Ovary (tissue), 3 donors: ENCODE measurements at regions not wholly inside any gene's neighbourhood (a gene's known extent, or its start where the extent isn't known, plus 50 kb on each side); places are given as distances from the start of the nearest gene placed in this dataset.

Experiments used
- CTCF ChIP-seq, 3 donors: fragments of 450-650 bp in 2 of 3; fragments of 200-600 bp in 1 of 3; IDR thresholded peaks; one replicate each; pipeline versions ENCODE4 v1.5.1 to v1.8.0; 2016 to 2022; ENCODE audit warnings: antibody characterized with exemption in 3 of 3, mild to moderate bottlenecking in 1 of 3
- EP300 ChIP-seq: sonication (generic); formaldehyde crosslinking; IDR thresholded peaks from one replicate; pipeline ENCODE4 v1.6.1; 2017; ENCODE audit warnings: antibody characterized with exemption
- donor health status: DM: no; HTN: no; CAD: no.

GRCh38 chr1:87718241-87718950 lies 389.7 kb downstream of the LMO4 start:
- TF ChIP-seq EP300 (no peak), CTCF (IDR thresholded peaks at IDR 0.05) (no peak)
